K562 (cell line): ENCODE measurements at regions not wholly inside any gene's neighbourhood (a gene's known extent, or its start where the extent isn't known, plus 50 kb on each side); places are given as distances from the start of the nearest gene placed in this dataset.

Source experiments
- ATAC-seq: fragments of 200-7000 bp; cut with Tn5 transposase; 3 replicates; pipeline ENCODE4 v1.9.1; 2020; ENCODE audit warnings: moderate library complexity
- BruUV-seq: library from RNA; stranded (reverse); fragments of 400-500 nt; replicated peaks from 2 replicates; lab custom pipeline; 2021; lab: Mats Ljungman, UMichigan
- CTCF ChIA-PET: fragments of 300-600 bp; formaldehyde crosslinking; extraction: SDS; loops from one replicate; lab custom pipeline; 2021; ENCODE audit warnings: low intra/inter-chr PET ratio; lab: Yijun Ruan, JAX
- POLR2A ChIA-PET: fragments of 300-600, 350-650 bp; sonication (Branson Sonifier 250); formaldehyde crosslinking; extraction: SDS; loops from one replicate; lab custom pipeline; 2021; ENCODE audit warnings: antibody characterized with exemption, inconsistent platforms; lab: Yijun Ruan, JAX
- DNase-seq, 4 experiments: peaks; one replicate each; pipeline versions ENCODE4 v3.0.0 to v3.0.0-alpha.2; 2011 to 2018; ENCODE audit warnings: low spot score in 3 of 4, mixed read lengths in 3 of 4; ENCODE audit errors: extremely low read depth in 1 of 4
- FAIRE-seq: peaks from 2 replicates; lab custom pipeline; 2011; peaks lifted over from hg19 to GRCh38; lab: Jason Lieb, UNC
- H2AFZ ChIP-seq: 2 replicates; pipeline ENCODE4 v1.6.0; 2011; ENCODE audit warnings: low read depth, low read length, control low read depth, inconsistent platforms
- H3K27ac ChIP-seq: fragments of 200-600 bp; 3 replicates; pipeline ENCODE4 v1.8.0; 2011; ENCODE audit warnings: low read depth, mild to moderate bottlenecking, control low read depth, inconsistent platforms, low read length, moderate library complexity, mixed read lengths; ENCODE audit errors: extremely low read depth
- H3K27me3 ChIP-seq, 2 experiments: fragments of 300-600 bp in 1 of 2; 2 replicates in 1 of 2; 3 replicates in 1 of 2; pipeline versions ENCODE4 v1.6.0 to v1.8.0; 2011; ENCODE audit warnings: inconsistent platforms in 2 of 2, low read length in 2 of 2, mild to moderate bottlenecking in 1 of 2, mixed read lengths in 1 of 2, moderate library complexity in 1 of 2; ENCODE audit not compliant: control insufficient read depth in 2 of 2, insufficient read depth in 2 of 2
- H3K36me3 ChIP-seq: fragments of 300-600 bp; 3 replicates; pipeline ENCODE4 v1.8.0; 2011; ENCODE audit warnings: mild to moderate bottlenecking, low read length, inconsistent platforms; ENCODE audit not compliant: control insufficient read depth, insufficient read depth
- H3K4me1 ChIP-seq, 2 experiments: fragments of 200-600 bp in 1 of 2; replicated peaks in 1 of 2; 2 replicates in 1 of 2; 3 replicates in 1 of 2; pipeline versions ENCODE4 v1.5.1 to v1.8.0; 2011; ENCODE audit warnings: inconsistent platforms in 2 of 2, low read length in 2 of 2, mild to moderate bottlenecking in 1 of 2, mixed read lengths in 1 of 2, moderate library complexity in 1 of 2; ENCODE audit not compliant: control insufficient read depth in 2 of 2, insufficient read depth in 2 of 2
- H3K4me2 ChIP-seq: 2 replicates; pipeline ENCODE4 v1.6.1; 2011; ENCODE audit warnings: low read length, control low read depth, inconsistent platforms, mixed read lengths; ENCODE audit not compliant: insufficient read depth
- H3K4me3 ChIP-seq: fragments of 200-600 bp; sonication (generic), shearing (Covaris generic); 2 replicates; pipeline ENCODE4 v1.5.1; 2016; ENCODE audit warnings: control low read depth, inconsistent platforms
- H3K79me2 ChIP-seq: fragments of 200-600 bp; 3 replicates; pipeline ENCODE4 v1.8.0; 2011; ENCODE audit warnings: low read length, inconsistent platforms; ENCODE audit not compliant: control insufficient read depth, insufficient read depth
- H3K9ac ChIP-seq, 2 experiments: 2 replicates each; pipeline versions ENCODE4 v1.6.0 to v1.6.1; 2011; ENCODE audit warnings: low read depth in 2 of 2, low read length in 2 of 2, control low read depth in 1 of 2, inconsistent platforms in 1 of 2, mild to moderate bottlenecking in 1 of 2, mixed read lengths in 1 of 2; ENCODE audit not compliant: insufficient read depth in 1 of 2
- H3K9me1 ChIP-seq: one replicate; pipeline ENCODE4 v1.6.0; 2011; ENCODE audit warnings: inconsistent platforms, mild to moderate bottlenecking, low read length, moderate library complexity; ENCODE audit not compliant: control insufficient read depth, insufficient read depth
- H3K9me3 ChIP-seq: replicated peaks from 2 replicates; pipeline ENCODE4 v1.5.1; 2011; ENCODE audit warnings: low read depth, low read length, inconsistent platforms; ENCODE audit not compliant: control insufficient read depth, insufficient read depth
- H4K20me1 ChIP-seq: replicated peaks from 2 replicates; pipeline ENCODE4 v1.6.1; 2011; ENCODE audit warnings: low read length, inconsistent platforms, mixed read lengths; ENCODE audit not compliant: control insufficient read depth, insufficient read depth
- BCOR ChIP-seq: fragments of 450-650 bp; IDR thresholded peaks from 2 replicates; pipeline ENCODE4 v1.6.1; 2016
- PHB ChIP-seq: fragments of 250-450 bp; sonication (Bioruptor Pico); IDR thresholded peaks from 2 replicates; pipeline ENCODE4 v1.5.0; 2021
- WGBS: fragments of 100-300 bp; shearing (Covaris generic); methylation state at CpG from one replicate; pipeline ENCODE4 v1.1.6; 2016; ENCODE audit warnings: low coverage, mixed read lengths; ENCODE audit not compliant: insufficient coverage; ENCODE audit errors: missing lambda C conversion rate; 5-methylcytosine and 5-hydroxymethylcytosine counted together
- in situ Hi-C: fragments of 300-500 bp; cut with MboI; formaldehyde crosslinking; loops from 4 replicates; pipeline ENCODE4 v1.15.0; 2018; ENCODE audit warnings: inconsistent platforms, mixed read lengths
- intact Hi-C: fragments of 100-400 bp; cut with micrococcal nuclease; formaldehyde crosslinking; loops from 2 replicates; pipeline ENCODE4 v1.14.2; 2022
- TF ChIP-seq, protein P1 (sequence below): fragments of 250-450 bp; sonication (Bioruptor Pico); IDR thresholded peaks from 2 replicates; pipeline ENCODE4 v1.4.0; 2020

DNA sequence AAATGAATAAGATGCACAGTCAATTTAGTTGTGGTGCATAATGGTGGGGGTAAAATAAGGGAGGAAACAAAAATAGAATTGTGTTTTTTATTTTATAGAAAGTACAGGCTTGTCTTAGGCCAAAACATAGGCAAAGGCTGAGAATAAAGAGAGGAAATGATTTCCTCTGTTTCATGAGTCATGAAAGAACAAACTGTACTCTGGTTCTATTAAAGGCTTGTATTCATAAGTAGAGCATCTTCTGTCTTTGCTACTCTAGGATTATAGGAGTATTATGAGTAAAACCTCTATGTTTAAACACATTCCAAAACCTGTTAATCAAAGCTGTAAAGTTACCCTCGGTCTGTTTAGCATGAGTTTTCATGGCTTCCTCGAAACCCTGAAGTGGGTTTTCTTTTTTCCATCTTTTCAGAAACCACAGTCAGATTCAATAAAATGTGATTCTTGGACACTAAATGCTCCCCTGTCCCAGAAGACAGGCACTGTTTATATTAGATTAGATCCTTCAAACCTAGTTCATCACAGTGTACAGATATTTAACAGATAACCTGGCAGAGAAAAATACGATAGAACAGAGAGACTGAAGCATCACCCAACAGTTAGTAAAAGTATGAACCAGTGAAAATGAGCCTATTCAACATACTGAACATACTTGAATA is 473.9 kb upstream of the CYLC2 start:
- ChIA-PET POLR2A (no interaction called here), CTCF (no interaction called here)
- Histone ChIP-seq H3K27ac (no peak overlapping the region), H3K9ac (no peak overlapping the region), H3K27me3 (no peaks in the 10 kb centered on the region), H3K9me3 (no peaks in the 10 kb centered on the region), H3K9me1 (no peaks in the 10 kb centered on the region), H3K4me3 (no peak overlapping the region), H3K4me1 (no peaks in the 10 kb centered on the region), H2AFZ (no peak overlapping the region), H3K79me2 (no peaks in the 10 kb centered on the region), H3K4me2 (no peak overlapping the region), H3K36me3 (no peaks in the 10 kb centered on the region), H4K20me1 (no peaks in the 10 kb centered on the region)
- BruUV-seq, result no TSS peak
- FAIRE-seq, result no peak
- in situ Hi-C loops (no loop called here), intact Hi-C loops (no loop called here)
- no peak for DNase-seq
- no peak for ATAC-seq
- TF ChIP-seq BCOR (no peak), PHB (CRISPR knock-in tag) (no peak)
- TF ChIP-seq, protein P1, sequence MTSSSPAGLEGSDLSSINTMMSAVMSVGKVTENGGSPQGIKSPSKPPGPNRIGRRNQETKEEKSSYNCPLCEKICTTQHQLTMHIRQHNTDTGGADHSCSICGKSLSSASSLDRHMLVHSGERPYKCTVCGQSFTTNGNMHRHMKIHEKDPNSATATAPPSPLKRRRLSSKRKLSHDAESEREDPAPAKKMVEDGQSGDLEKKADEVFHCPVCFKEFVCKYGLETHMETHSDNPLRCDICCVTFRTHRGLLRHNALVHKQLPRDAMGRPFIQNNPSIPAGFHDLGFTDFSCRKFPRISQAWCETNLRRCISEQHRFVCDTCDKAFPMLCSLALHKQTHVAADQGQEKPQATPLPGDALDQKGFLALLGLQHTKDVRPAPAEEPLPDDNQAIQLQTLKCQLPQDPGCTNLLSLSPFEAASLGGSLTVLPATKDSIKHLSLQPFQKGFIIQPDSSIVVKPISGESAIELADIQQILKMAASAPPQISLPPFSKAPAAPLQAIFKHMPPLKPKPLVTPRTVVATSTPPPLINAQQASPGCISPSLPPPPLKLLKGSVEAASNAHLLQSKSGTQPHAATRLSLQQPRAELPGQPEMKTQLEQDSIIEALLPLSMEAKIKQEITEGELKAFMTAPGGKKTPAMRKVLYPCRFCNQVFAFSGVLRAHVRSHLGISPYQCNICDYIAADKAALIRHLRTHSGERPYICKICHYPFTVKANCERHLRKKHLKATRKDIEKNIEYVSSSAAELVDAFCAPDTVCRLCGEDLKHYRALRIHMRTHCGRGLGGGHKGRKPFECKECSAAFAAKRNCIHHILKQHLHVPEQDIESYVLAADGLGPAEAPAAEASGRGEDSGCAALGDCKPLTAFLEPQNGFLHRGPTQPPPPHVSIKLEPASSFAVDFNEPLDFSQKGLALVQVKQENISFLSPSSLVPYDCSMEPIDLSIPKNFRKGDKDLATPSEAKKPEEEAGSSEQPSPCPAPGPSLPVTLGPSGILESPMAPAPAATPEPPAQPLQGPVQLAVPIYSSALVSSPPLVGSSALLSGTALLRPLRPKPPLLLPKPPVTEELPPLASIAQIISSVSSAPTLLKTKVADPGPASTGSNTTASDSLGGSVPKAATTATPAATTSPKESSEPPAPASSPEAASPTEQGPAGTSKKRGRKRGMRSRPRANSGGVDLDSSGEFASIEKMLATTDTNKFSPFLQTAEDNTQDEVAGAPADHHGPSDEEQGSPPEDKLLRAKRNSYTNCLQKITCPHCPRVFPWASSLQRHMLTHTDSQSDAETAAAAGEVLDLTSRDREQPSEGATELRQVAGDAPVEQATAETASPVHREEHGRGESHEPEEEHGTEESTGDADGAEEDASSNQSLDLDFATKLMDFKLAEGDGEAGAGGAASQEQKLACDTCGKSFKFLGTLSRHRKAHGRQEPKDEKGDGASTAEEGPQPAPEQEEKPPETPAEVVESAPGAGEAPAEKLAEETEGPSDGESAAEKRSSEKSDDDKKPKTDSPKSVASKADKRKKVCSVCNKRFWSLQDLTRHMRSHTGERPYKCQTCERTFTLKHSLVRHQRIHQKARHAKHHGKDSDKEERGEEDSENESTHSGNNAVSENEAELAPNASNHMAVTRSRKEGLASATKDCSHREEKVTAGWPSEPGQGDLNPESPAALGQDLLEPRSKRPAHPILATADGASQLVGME, result no peak
- WGBS, result 0% methylated on average over 3 of the region's 3 CpGs
